RPMI7951 (cell line): ENCODE measurements at regions not wholly inside any gene's neighbourhood (a gene's known extent, or its start where the extent isn't known, plus 50 kb on each side); places are given as distances from the start of the nearest gene placed in this dataset.

Source experiments
- DNase-seq: peaks from one replicate; pipeline ENCODE4 v3.0.0-alpha.2; 2012; ENCODE audit warnings: low read depth

GRCh38 chr2:15793078-15793913, 147.1 kb upstream of the MYCN start:
- no peak for DNase-seq

GRCh38 chr2:15793978-15794377, 146.4 kb upstream of the MYCN start:
- no peak for DNase-seq

GRCh38 chr2:15794608-15795134, 145.7 kb upstream of the MYCN start:
- DNase-seq, result no peak

GRCh38 chr2:15795426-15795825, 144.9 kb upstream of the MYCN start:
- no peak for DNase-seq

- DNase-seq, result no peak
Measured at GRCh38 chr2:15796167-15796942, 144.0 kb upstream of the MYCN start.

GRCh38 chr2:15797231-15797938, 143.0 kb upstream of the MYCN start:
- no peak for DNase-seq

- DNase-seq, result no peak
Measured at GRCh38 chr2:15797939-15798281, 142.4 kb upstream of the MYCN start.

- no peak for DNase-seq
Measured at GRCh38 chr2:15798701-15799431, 141.5 kb upstream of the MYCN start.

- DNase-seq, result no peak
Measured at GRCh38 chr2:15799432-15799827, 140.9 kb upstream of the MYCN start.

- DNase-seq, result no peak
Measured at GRCh38 chr2:15800495-15801329, 139.6 kb upstream of the MYCN start.

GRCh38 chr2:15801439-15801838, 138.9 kb upstream of the MYCN start:
- DNase-seq, result no peak

- DNase-seq, result no peak
Measured at GRCh38 chr2:15801904-15802303, 138.4 kb upstream of the MYCN start.

- no peak for DNase-seq
Measured at GRCh38 chr2:15802657-15803542, 137.4 kb upstream of the MYCN start.

GRCh38 chr2:15803543-15804245, 136.7 kb upstream of the MYCN start:
- DNase-seq, result no peak

GRCh38 chr2:15804246-15804619, 136.1 kb upstream of the MYCN start:
- no peak for DNase-seq

GRCh38 chr2:15804691-15805090, 135.7 kb upstream of the MYCN start:
- DNase-seq, result no peak

GRCh38 chr2:15805206-15805605, 135.1 kb upstream of the MYCN start:
- no peak for DNase-seq

GRCh38 chr2:15805772-15806171, 134.6 kb upstream of the MYCN start:
- DNase-seq, result no peak

- DNase-seq, result no peak
Measured at GRCh38 chr2:15806801-15807417, 133.4 kb upstream of the MYCN start.
